OCI-LY1 (cell line): ENCODE measurements at regions not wholly inside any gene's neighbourhood (a gene's known extent, or its start where the extent isn't known, plus 50 kb on each side); places are given as distances from the start of the nearest gene placed in this dataset.

Experiments
- H2AFZ ChIP-seq: fragments of 200-600 bp; sonication (generic), shearing (Covaris generic); 2 replicates; pipeline ENCODE4 v1.6.0; 2014; ENCODE audit warnings: antibody characterized with exemption, mild to moderate bottlenecking, low read length
- H3F3A ChIP-seq: fragments of 200-600 bp; sonication (generic), shearing (Covaris generic); 2 replicates; pipeline ENCODE4 v1.6.0; 2014; ENCODE audit warnings: mild to moderate bottlenecking, antibody characterized with exemption, low read length, moderate library complexity; ENCODE audit not compliant: insufficient read depth
- H3K27ac ChIP-seq: fragments of 200-600 bp; sonication (generic); 2 replicates; pipeline ENCODE4 v1.5.1; 2014; ENCODE audit warnings: low read length, mixed run types, mild to moderate bottlenecking, low read depth; ENCODE audit not compliant: poor library complexity, severe bottlenecking
- H3K27me3 ChIP-seq: fragments of 200-600 bp; sonication (generic); 2 replicates; pipeline ENCODE4 v1.6.0; 2014; ENCODE audit warnings: antibody characterized with exemption, mild to moderate bottlenecking, low read length, moderate library complexity; ENCODE audit not compliant: insufficient read depth
- H3K36me3 ChIP-seq: fragments of 200-600 bp; sonication (generic); 2 replicates; pipeline ENCODE4 v1.6.1; 2014; ENCODE audit warnings: mild to moderate bottlenecking, antibody characterized with exemption, low read length, moderate library complexity, mixed read lengths; ENCODE audit not compliant: insufficient read depth
- H3K4me1 ChIP-seq: fragments of 200-600 bp; sonication (generic); 2 replicates; pipeline ENCODE4 v1.5.1; 2014; ENCODE audit warnings: mild to moderate bottlenecking, low read length, moderate library complexity; ENCODE audit not compliant: insufficient read depth, severe bottlenecking
- H3K4me2 ChIP-seq: fragments of 200-600 bp; sonication (generic), shearing (Covaris generic); 2 replicates; pipeline ENCODE4 v1.6.1; 2014; ENCODE audit warnings: low read length
- H3K4me3 ChIP-seq: fragments of 200-600 bp; sonication (generic); 2 replicates; pipeline ENCODE4 v1.5.1; 2014; ENCODE audit warnings: low read length, low read depth, mild to moderate bottlenecking, mixed read lengths; ENCODE audit not compliant: poor library complexity, severe bottlenecking
- H3K79me2 ChIP-seq: fragments of 200-600 bp; shearing (Covaris generic); 2 replicates; pipeline ENCODE4 v1.6.1; 2016; ENCODE audit warnings: mixed run types, low read length, mixed read lengths; ENCODE audit not compliant: insufficient read depth
- H3K9ac ChIP-seq: fragments of 200-600 bp; sonication (generic), shearing (Covaris generic); 2 replicates; pipeline ENCODE4 v1.6.1; 2014; ENCODE audit warnings: mild to moderate bottlenecking, low read length, mixed read lengths
- H3K9me2 ChIP-seq: fragments of 200-600 bp; sonication (generic), shearing (Covaris generic); 2 replicates; pipeline ENCODE4 v1.6.1; 2014; ENCODE audit warnings: low read depth, mild to moderate bottlenecking, low read length, mixed read lengths
- H3K9me3 ChIP-seq: fragments of 200-600 bp; shearing (Covaris generic); 2 replicates; pipeline ENCODE4 v1.6.1; 2014; ENCODE audit warnings: low read length, mixed read lengths
- H4K20me1 ChIP-seq: fragments of 200-600 bp; sonication (generic), shearing (Covaris generic); 2 replicates; pipeline ENCODE4 v1.6.0; 2016; ENCODE audit warnings: mild to moderate bottlenecking, low read length; ENCODE audit not compliant: insufficient read depth
- EZH2 ChIP-seq: fragments of 200-600 bp; sonication (generic), shearing (Covaris generic); IDR thresholded peaks from 2 replicates; pipeline ENCODE4 v1.8.0; 2017; ENCODE audit warnings: borderline replicate concordance, mixed run types, mild to moderate bottlenecking, antibody characterized with exemption, low read length, moderate library complexity, mixed read lengths
- TF ChIP-seq, protein P1 (sequence below): fragments of 200-600 bp; sonication (generic), shearing (Covaris generic); IDR thresholded peaks from 2 replicates; pipeline ENCODE4 v1.5.1; 2017; ENCODE audit warnings: mild to moderate bottlenecking, antibody characterized with exemption, low read length, moderate library complexity, mixed read lengths

- H3K4me1 ChIP-seq: no peaks in the 10 kb centered on the region
- no peaks in the 10 kb centered on the region for H4K20me1 ChIP-seq
- no peak for TF ChIP-seq EZH2
- TF ChIP-seq, protein P1, sequence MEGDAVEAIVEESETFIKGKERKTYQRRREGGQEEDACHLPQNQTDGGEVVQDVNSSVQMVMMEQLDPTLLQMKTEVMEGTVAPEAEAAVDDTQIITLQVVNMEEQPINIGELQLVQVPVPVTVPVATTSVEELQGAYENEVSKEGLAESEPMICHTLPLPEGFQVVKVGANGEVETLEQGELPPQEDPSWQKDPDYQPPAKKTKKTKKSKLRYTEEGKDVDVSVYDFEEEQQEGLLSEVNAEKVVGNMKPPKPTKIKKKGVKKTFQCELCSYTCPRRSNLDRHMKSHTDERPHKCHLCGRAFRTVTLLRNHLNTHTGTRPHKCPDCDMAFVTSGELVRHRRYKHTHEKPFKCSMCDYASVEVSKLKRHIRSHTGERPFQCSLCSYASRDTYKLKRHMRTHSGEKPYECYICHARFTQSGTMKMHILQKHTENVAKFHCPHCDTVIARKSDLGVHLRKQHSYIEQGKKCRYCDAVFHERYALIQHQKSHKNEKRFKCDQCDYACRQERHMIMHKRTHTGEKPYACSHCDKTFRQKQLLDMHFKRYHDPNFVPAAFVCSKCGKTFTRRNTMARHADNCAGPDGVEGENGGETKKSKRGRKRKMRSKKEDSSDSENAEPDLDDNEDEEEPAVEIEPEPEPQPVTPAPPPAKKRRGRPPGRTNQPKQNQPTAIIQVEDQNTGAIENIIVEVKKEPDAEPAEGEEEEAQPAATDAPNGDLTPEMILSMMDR: no peak
- H3K27me3 ChIP-seq: no peaks in the 10 kb centered on the region
- H3K4me2 ChIP-seq: no peak overlapping the region
- H3K79me2 ChIP-seq: no peaks in the 10 kb centered on the region
- no peaks in the 10 kb centered on the region for H3K9me3 ChIP-seq
- no peak overlapping the region for H3K27ac ChIP-seq
- H3K9me2 ChIP-seq: no peaks in the 10 kb centered on the region
- no peaks in the 10 kb centered on the region for H3K36me3 ChIP-seq
- no peak overlapping the region for H3K9ac ChIP-seq
- no peak overlapping the region for H3K4me3 ChIP-seq
- H3F3A ChIP-seq: no peaks in the 10 kb centered on the region
- no peak overlapping the region for H2AFZ ChIP-seq
Observed at GRCh38 chr4:186857793-186858192, 134.1 kb upstream of the FAT1 start.

DNA sequence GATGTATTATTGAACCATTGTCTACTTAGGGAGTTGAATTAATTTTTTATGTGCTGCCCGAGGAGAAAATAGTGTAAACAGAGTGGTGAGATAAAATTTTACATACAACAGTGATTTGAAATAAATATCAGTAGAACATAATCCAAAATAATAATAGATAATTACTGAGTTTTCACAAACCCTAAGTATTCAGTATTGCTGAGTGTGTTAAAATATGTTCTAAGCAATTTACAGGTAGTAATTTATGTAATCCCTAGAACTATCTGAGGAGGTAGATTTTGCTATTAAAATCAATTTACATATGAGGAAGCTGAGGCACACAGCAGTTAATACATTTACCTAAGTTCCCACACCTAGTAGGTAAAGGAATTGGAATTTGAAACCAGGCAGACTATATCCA is 134.7 kb upstream of the FAT1 start:
- H3K36me3 ChIP-seq: no peaks in the 10 kb centered on the region
- no peak overlapping the region for H3K27ac ChIP-seq
- H3K9ac ChIP-seq: no peak overlapping the region
- no peak overlapping the region for H3K4me3 ChIP-seq
- no peaks in the 10 kb centered on the region for H3K79me2 ChIP-seq
- H3K9me2 ChIP-seq: no peaks in the 10 kb centered on the region
- no peak overlapping the region for H2AFZ ChIP-seq
- H3K27me3 ChIP-seq: no peaks in the 10 kb centered on the region
- no peak overlapping the region for H3K4me2 ChIP-seq
- TF ChIP-seq, protein P1: no peak
- TF ChIP-seq EZH2: no peak
- no peaks in the 10 kb centered on the region for H3K9me3 ChIP-seq
- no peaks in the 10 kb centered on the region for H4K20me1 ChIP-seq
- H3F3A ChIP-seq: no peaks in the 10 kb centered on the region
- no peaks in the 10 kb centered on the region for H3K4me1 ChIP-seq

- no peaks in the 10 kb centered on the region for H3K9me2 ChIP-seq
- H3K79me2 ChIP-seq: no peaks in the 10 kb centered on the region
- no peaks in the 10 kb centered on the region for H3F3A ChIP-seq
- H3K4me1 ChIP-seq: no peaks in the 10 kb centered on the region
- H3K4me2 ChIP-seq: no peak overlapping the region
- no peaks in the 10 kb centered on the region for H3K36me3 ChIP-seq
- no peaks in the 10 kb centered on the region for H4K20me1 ChIP-seq
- H3K9ac ChIP-seq: no peak overlapping the region
- H2AFZ ChIP-seq: no peak overlapping the region; the same call in 1 of the 2 replicates
- no peak overlapping the region for H3K4me3 ChIP-seq
- no peaks in the 10 kb centered on the region for H3K9me3 ChIP-seq
- H3K27ac ChIP-seq: no peak overlapping the region
- TF ChIP-seq, protein P1: no peak
- H3K27me3 ChIP-seq: no peaks in the 10 kb centered on the region
Observed at GRCh38 chr4:186859420-186859819, 135.8 kb upstream of the FAT1 start.
